Fibroblast of the conjunctiva (primary cell): ENCODE measurements at regions not wholly inside any gene's neighbourhood (a gene's known extent, or its start where the extent isn't known, plus 50 kb on each side); places are given as distances from the start of the nearest gene placed in this dataset.

Source experiments
- DNase-seq: peaks from one replicate; pipeline ENCODE4 v3.0.0-alpha.2; 2010; ENCODE audit warnings: low read depth

DNA sequence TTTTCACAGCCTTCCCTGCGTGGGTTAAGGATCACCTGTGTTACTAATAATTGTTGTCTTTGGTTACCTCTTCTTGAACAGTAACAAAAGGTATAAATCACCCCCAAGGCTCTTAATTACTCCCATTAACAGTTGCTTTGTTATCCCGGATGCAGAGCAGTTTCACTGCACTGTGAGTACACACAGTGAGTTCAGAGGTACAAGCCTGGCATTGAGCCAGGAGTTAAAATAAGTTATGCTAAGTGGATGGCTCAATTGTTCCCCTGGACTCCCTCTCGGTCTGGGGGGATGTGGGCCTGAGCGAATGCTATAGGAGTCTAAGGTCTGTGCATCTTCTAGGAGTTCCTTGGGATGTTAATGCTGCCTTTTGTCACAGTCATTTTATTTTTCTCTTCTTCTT, 258.3 kb downstream of the ATG4C start:
- DNase-seq = no peak

DNA sequence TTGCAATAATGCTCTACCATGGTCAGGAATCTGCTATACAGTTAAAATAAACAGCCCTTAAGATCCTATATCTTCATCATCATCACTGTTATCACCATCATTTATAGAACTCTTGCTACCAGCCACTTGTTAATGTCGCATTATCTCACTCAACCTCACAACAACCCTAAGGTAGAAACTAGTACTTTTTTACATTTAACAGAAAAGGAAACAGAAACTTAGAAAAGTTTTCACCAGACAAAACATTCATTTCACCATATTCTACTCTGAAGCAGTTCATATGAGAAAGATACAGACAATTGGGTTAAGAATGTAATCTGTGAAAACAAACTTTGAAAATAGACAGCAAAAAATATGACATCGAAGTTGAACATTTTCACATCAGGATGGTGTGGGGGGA, 262.6 kb downstream of the ATG4C start:
- DNase-seq = no peak

DNA sequence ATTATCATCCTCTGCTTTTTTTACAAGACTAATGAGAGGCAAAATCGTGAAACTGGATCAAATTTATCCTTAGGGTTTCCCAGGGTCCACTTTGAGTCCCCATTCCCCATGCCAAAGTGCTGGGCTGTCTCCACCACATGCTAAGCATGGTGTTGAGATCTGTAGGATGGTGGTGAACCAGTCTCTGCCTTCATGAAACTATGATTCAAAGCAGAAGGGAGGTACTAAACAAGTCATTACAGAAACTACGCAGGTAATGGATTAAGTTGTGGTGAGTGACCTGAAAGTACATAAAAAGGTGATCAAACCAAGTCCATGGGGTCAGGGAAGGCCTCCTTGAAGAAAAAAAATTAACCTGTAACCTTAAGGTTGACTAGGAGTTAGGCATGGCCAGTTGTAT, 265.2 kb downstream of the ATG4C start:
- no peak for DNase-seq

DNA sequence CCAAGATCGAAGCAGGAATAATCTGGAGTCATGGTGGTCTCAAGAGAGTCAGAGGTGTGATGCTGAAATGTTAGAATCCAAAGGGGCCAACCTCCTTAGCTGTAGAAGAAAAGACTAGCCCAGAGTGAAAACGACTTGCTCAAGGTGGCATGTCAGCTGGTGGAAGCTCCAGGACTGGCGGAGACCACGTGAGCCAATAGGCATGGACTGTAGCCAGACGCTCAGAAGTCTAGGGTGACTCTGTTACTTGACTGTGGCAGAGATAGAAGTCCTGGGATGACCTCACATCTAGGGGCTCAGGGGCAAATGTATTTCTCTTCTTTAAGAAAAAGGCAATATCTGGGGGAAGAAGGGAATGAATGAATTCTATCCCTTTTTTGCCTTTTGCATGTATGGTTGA, 267.4 kb downstream of the ATG4C start:
- no peak for DNase-seq

DNA sequence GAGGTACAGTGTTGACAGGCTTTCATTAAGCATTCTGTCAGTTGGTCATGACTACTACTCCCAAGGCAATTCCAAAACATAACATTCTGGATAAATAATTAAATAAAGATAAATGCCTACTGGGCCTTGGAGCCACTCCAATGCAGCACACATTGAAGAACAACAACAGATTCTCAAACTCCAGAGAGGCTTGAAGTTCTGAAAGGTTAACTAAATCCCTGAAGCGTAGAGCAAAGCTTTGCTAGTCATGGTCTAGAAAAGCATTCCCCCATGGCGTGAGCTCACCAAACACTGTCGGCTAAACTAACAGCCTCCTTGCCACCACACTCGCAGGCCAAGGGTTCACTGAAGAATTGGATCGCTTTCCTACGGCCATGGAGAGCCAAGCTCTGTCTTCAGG, 268.0 kb downstream of the ATG4C start:
- DNase-seq = no peak

DNA sequence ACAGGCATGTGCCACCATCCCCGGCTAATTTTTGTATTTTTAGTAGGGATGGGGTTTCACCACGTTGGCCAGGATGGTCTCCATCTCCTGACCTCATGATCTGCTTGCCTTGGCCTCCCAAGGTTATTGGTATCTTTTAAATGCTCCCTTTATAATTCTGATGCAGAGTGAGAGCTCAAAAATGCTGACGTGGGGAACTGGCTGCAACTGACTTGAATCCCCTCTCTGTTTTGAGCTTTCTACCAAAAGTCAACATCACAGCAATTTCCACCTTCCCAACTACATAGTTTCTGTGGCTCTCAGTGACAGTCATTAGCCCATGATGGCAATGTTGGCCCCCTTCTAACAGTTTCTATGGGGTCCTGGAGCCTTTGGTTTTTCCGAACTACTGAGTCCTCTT, 268.2 kb upstream of the FOXD3 start:
- no peak for DNase-seq

DNA sequence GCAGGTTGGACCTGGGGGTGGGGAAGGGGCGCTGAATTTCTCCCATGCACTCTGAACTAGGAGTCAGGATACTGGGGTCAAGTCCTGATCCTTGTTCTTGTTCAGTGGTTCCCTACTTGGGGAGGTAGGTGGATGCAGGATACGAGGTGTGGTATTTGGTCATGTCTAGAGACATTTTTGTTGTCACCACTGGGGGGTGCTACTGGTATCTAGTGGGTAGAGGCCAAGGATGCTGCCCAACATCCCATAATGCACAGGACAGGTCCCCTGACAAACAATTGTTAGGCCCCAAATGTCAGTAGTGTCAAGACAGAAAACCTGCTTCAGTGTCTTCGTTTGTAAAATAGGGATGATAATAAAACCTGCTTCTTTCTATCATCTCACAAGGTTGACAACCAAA, 259.0 kb upstream of the FOXD3 start:
- no peak for DNase-seq

DNA sequence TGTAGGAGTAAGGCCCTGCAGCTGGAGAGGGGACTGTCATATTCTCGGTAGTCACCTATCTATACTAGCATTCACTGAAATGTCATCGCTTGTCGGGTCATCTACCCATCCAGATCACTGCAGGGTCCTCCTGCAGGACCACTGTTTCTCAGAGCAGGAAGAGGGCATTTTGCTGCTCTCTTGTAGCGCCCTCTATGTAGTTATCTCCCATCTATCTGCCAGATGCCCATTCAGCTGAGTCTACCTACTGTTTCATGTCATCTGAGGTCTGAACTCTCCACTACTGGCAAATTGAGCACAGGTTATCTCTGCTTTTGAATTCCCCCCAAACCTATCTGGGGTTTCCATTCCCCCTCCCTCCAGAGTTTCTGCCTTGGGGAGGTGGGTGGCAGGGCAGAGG, 258.2 kb upstream of the FOXD3 start:
- DNase-seq = no peak

DNA sequence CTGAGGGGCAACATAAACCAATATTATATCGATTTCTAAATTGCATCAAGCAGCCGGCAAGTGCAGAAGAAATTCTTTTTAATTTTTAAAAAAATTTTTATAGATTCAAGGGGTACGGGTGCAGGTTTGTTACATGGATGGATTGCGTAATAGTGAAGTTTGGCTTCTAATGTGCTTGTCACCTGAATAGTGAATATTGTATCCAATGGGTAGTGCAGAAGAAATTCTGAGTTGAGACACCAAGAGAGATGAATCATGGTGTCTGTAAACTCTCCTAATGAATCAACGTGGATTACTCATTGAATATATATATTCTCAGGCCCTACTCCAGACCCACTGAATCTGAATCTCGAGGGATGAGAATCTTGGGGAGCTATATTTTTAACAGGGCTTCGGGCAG, 253.7 kb upstream of the FOXD3 start:
- DNase-seq = no peak

DNA sequence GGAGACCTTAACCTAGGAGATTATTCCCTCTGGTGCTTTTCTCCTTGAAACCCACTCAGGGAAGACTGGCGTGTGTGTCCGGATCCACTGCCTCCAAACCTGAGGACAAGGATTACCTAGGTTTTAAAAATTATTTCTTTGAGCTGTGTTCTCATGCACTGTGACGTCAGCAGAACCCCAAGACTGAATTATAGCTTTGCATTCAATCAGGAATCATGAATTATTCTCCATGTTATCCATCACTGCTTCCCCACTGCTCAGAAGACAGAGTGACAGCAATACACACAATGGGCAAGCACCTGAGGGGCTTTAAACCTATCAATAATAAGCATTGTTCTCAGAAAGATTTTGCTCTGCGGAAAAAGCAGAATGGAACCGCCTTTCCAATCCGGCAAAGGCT, 253.2 kb upstream of the FOXD3 start:
- no peak for DNase-seq

DNA sequence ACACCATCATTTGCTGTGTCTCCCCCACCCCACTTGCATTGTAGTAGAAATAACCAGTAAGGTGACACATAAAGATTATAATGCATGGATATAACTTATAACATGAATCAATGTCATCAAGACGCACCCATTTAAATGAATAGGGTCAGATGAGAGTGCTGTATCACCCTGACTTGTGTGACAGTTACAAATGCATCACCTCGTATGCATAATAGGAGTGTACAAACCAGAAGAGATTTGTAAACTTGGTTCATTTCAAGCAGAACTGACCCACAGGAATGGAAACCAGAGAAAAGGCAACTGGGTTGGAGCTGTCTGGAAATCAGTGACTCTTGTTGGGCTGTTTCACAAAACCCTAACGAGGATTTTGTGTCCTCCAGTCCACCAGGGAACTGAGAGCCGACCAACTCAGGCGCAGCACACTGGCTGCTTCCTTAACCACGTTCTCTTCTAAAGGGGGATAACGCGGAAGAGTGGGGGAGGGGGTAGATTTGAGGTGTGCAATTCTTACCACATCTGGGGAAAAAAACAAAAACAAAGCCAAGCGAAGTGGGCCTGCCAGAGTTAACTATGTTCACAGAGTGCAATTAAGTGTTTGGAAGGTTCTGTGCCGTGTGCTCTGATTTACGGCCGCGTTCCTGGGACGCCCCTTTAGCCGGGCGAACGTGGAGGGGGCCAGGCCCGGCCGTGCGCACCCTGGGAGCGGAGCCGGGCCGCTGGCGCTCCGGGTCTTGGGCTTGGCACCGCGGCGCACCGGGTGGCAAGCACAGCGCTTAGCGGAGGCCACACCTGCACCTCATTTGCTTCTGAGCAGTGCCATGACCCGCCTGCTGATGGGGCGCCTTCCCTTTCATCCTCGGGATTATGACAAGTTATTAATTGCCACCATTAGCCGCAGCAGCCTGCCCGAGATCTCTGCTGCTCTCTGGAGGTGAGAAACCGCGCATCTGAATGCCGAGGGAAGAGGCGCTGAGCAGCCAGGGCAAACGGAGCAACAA, 248.8 kb upstream of the FOXD3 start:
- no peak for DNase-seq

DNA sequence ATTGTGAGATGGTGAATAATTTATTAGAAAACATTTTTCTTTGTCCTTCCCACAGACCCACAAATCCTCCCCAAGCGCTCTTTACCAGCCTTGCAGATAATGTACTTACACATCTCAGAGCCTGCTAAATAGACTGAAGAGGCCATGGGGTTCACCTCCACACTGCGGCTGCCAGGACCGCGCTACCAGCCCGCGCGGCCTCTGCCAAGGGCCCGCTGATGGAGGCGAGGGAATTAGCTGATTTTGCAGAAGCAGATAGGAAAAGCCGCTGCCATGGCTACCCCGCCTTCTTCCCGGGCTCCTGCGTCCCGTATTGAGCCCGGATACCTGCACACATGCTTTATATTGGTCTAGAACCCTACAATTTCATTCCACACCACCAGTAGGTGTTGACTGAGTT, 248.0 kb upstream of the FOXD3 start:
- no peak for DNase-seq

DNA sequence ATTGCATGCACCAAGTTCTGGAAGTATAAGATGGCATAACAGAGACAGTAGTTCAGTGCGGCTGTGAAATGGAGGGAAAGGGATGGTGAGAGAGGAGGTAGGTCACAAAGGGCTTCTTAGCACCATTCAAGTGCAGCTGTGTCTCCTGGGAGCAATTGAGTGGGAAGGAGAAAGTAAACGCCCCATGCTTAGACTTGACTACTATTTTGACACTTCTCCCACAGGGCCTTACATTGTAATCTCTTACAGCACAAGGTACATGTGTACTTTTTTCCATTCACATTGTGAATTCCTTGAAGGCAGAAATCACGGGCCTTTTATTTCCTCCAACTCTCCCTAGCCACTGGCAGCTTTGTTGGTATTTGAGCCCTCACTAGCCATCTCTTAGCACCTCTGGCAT, 239.6 kb upstream of the FOXD3 start:
- DNase-seq = no peak

DNA sequence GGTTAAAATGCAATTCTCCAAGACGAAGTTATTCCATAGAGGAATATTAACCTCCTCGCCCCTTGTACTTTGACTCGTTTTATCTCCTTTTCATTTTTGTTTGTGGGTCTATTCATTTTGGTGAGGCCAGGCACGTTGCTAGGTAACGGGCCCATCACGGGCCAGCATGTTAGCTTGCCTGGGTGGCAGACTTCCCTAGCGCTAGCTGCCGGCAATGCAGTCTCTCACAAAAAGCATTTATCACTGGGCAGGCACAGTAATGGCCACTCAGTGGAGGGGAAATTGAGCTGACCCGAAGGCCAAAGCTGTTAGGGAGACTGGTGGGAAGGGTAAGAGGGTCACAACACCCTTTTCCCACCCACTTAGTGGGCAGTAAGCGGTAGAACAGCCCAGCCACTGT, 234.4 kb upstream of the FOXD3 start:
- no peak for DNase-seq

DNA sequence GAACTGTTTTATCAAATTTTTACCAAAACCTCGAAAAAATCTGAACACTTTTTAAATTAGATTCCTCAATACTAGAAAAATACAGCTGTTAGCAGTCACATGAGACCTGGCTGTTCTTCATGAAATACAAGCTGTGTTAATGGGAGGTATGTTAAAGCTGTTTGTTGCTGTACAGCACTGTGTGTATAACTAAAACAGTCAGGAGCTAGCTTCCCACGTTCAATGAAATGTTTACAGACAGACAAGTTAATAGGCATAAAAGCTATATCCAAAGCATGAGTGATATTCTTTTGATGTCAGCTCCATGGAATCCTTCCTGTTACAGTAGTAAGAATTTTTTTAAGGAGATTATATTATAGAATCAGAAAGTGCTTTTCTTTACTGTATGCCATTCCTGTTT, 223.2 kb upstream of the FOXD3 start:
- DNase-seq = no peak

DNA sequence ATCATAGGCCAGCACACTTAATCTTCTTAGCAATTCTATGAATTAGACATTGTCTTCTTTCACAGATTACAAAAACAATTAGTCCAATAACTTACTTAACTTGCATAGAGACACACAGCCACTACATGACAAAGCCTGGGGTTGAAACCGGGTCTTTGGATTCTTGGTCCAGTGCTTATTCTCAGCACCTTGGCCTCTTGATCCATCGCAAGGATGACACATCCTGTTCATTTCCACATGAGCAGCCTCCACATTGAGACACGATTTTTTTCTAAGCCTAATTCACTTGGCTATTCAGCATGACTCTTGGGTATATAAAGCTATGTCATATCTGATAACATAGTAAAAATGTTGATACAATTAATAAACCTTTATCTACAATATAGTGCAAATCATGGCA, 221.0 kb upstream of the FOXD3 start:
- DNase-seq = no peak

DNA sequence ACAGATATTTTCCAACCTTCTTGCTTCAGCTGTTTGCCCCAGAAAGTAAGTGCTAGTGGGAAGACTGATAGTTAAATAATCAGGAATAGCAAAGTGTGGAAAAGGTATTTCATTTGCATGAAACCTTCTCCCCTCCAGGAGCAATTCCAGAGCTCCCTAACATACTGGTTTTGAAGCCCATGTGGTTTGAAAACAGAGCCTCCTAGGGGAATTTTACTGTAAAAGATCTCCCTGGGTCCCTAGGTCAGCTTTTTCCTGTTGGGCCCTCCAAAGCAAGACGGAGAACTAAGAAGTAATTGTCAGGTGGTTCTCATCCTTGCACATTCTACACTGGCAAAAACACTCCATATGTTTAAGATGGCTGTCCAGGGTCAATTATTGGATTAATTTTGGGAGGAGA, 218.7 kb upstream of the FOXD3 start:
- no peak for DNase-seq

DNA sequence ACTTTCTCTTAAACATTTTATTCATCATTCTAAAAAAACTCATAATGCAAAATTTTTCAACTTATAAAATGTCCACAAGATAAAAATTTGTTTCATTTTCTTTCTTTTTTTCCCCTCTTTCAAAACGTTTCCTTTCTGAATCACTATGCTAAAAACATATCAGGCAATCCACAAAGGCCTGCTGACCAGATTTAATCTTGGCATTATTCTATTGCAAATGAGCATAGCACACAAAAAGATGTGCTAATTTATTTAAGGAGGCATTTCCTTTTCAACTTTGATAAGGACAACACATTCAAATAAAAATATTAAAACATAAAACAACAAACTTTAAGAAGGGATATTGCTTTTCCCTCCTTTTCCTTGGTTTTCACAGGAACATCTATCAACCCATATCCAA, 215.3 kb upstream of the FOXD3 start:
- DNase-seq = no peak

DNA sequence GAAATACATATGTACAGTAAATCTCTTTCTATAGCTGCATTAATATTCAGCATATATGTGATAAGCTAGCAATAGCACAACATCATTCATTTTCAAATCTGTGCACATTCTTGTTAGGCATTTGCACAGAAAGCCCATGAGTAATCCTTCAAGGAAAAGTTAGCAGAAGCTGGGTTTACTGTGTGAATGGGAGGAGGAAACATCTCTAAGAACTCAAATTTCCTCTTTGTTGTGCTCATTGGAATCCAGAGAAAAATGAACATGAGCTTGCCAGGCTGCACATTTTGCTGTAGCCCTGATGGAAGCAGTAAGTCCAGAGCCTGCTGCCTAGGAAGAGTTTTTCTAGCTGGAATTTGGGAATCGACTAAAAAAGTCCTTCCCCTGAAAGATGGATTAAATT, 214.2 kb upstream of the FOXD3 start:
- no peak for DNase-seq

DNA sequence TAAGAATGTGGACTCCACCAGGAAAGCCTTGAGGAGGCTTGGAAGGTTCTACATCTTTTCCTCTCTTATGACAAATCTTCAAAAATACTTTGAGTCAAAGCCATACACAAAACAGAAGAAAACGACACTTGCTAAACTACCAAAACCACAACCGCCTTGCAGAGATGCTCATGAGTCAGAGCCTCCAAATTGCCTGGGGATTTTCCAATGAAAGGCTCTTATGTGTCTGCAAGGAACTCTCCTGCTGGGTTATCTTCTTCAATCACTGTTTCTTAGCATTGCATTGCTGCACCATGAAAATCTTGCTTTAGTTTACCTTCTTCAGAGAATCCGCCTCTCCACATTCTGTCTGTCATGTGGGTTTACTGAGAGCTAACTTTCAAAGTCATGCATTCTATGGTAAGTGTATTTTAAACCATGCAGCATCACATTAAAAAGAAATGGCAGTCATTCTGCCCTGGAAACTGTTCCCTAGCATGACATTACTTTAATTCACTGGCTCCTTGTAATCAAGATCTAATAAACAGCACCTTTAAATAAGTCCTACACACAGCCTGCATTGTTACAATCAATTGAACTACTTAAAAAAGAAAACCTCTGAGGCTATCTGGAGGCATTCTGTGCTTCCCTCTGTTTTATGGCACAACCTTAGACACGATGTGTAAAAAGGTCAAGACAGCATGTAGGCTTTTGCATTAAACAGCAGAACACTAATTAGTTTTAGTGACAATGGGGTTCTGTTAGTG, 210.0 kb upstream of the FOXD3 start:
- DNase-seq = peak; percentile 17

DNA sequence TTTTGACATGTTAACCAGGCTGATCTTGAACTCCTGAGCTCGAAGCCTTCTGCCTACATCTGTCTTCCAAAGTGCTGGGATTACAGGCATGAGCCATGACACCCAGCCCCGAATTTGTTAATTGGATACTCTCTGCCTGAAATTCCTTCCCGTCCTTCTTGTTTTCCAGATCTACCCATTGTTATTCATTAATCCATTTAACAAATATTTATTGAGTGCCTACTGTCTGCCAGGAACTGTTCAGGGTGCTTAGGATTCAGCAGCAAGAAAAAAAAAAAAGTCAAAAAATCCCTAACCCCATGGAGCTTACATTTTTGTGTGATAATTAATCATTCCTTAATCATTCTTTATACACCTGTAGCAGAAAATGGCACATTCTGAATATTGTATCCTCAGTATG, 206.8 kb upstream of the FOXD3 start:
- DNase-seq = no peak

DNA sequence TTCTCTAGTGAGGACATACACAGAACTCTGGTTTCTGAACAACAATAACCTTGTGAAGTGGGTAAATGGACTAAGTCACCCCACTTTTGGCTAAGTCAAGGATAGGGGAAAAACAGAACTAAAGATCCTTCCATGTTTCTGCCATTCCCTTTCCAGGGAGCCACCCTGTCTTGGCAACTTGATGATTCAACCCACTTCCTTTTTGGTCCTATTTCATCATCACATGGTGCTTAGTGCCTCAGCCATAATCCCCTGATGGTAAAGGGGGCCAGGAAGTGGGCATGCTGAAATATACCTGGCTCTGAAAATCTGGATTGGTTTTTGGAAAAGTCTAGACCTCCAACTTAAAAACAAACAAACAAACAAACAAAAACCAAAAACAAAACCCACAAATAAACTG, 206.4 kb upstream of the FOXD3 start:
- no peak for DNase-seq

DNA sequence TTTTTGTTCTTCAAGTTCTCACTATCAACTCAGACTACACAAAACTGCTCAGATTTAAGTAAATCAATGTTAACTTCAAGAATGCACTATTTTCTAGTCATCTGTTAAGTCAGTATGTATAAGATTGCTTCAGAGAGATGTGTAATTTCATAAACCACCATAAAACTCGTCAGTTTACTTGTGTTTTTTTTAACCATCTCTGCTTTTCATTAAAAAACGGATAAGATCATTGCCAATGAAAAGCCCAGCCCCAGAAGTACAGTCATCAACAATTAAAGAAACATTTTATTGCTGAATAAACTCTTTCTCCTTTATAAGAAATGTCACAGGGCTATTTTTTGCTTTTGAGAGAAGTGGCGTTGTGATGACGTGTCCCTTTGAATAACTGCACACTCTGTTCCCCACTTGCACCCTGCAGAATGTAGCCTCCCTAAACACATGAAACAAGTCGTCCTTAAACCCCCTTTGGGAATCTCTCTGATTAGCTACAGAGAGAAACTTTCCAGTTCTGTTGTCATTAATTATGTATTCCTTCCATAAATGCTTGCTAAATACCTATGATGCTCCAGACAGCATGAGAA, 202.7 kb upstream of the FOXD3 start:
- DNase-seq = no peak
